Right lung (tissue), 2 donors: ENCODE measurements at regions not wholly inside any gene's neighbourhood (a gene's known extent, or its start where the extent isn't known, plus 50 kb on each side); places are given as distances from the start of the nearest gene placed in this dataset.
"Not testable (repeated sequence)": the region's sequence is repeated elsewhere in the genome, so short reads cannot be mapped to it uniquely, and the experiment has no call there.

Source experiments
- DNase-seq, 2 donors: peaks; one replicate each; pipeline ENCODE4 v3.0.0-alpha.2; 2013

- DNase-seq: no peak
Measured at GRCh38 chr11:130674686-130675308, 226.4 kb downstream of the ADAMTS15 start.

- DNase-seq: no peak
Measured at GRCh38 chr11:130675371-130675821, 227.0 kb downstream of the ADAMTS15 start.

DNA sequence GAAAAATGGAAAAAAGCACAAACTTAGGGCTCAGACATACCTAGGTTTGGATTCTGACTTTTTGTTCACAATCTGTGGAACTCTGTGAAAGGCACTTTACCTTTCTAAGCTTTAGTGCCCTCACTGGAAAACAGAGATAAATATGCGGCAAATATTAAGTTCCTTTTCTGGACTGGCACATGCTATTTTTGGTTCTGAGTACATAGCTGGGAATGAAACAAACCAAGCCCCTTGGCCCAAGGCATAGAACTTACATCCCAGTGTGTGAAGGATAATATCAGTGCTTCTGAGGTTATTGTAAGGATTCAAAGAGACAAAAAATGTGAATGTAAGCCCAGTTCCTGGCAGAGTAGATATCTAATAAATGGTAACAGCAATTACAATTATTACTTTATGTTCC lies 227.5 kb downstream of the ADAMTS15 start:
- DNase-seq: no peak

DNA sequence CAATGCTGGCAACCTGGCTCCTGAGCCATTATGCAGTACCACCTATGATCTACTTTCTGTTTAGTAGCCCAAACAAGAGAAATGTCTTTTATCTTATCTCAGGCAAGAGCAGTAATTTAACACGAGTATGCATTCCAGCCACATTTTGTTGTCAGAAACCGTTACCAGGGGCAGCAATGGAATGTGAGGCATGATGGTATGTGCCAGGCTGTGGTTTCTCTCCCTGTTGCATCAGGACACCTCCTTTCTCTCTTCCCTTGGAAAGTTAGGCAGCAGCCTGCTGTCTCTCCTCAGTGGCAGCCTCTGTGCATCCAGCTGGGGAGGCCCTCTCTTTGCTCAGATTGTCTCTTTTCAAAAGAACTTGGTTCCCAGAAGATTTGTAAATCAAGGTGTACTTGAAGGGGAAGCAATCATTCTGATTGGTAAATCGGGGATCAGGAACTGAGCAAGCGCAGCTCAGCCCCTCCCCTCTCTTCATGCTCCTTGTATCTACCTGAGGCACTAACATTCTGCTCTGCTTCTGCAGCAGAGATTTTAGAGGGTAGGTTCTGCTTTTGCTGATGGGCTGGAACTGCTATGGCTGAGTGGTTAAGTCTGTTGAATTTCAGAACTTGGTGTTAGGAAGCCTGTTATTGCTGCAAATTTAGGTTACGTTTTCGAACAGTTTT lies 229.2 kb downstream of the ADAMTS15 start:
- DNase-seq: no peak

DNA sequence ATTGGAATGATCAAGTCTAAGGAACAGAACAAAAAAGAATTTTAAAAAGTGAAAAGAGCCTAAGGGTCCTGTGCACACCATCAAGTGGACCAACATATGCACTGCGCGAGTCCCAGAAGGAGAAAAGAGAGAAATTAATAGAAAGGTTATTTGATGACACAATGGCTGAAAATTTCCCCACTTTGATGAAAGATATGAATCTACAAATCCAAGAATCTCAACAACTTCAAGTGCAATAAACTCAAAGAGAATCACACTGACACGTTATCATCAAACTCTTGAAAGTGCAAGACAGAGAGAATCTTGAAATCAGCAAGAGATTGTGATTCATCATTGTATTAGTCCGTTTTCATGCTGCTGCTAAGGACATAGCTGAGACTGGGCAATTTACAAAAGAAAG lies 230.8 kb downstream of the ADAMTS15 start:
- no peak for DNase-seq

GRCh38 chr11:130682471-130682870 lies 233.8 kb downstream of the SNX19 start:
- not testable (repeated sequence) for DNase-seq

DNA sequence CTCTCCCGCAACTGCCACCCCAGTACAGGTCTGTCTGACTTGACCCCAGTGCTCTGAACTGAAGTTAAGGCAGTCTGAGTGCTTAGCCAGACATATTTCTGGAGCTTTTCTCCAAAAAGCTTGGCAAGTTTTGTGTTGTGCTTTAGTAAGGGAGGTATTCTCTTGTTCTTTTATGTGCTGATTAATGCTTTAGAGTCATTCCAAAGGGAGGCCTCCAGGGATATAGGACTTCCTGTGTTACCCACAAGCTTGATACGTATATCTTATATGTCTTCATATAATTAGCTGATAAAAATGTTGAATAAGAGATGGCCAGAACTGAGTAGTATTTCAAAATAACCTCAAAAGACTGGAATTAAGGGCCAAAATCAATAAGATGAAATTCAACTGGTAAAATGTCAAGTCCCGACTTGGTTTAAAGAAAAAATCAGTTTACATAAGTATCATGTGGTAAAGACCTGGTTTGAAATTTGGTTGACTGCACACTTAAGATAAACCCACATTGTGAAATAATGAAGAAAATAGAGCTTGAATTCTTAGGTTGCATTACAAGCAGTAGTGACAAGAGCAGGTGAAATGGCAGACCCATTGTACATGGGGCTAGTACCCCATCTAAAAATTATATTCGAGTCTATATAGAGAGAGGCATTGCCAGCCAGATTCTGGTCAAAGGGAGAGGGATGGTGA lies 226.9 kb downstream of the SNX19 start:
- DNase-seq: no peak

GRCh38 chr11:130691581-130691980 lies 224.7 kb downstream of the SNX19 start:
- DNase-seq: no peak

- DNase-seq: no peak
Measured at GRCh38 chr11:130692220-130692619, 224.1 kb downstream of the SNX19 start.

GRCh38 chr11:130693543-130693942 lies 222.7 kb downstream of the SNX19 start:
- no peak for DNase-seq

- DNase-seq: peak; percentile 33 to 42
Measured at GRCh38 chr11:130694488-130695045, 221.7 kb downstream of the SNX19 start.

- DNase-seq: no peak
Measured at GRCh38 chr11:130698174-130698573, 218.1 kb downstream of the SNX19 start.

- DNase-seq: no peak
Measured at GRCh38 chr11:130699561-130699960, 216.7 kb downstream of the SNX19 start.

DNA sequence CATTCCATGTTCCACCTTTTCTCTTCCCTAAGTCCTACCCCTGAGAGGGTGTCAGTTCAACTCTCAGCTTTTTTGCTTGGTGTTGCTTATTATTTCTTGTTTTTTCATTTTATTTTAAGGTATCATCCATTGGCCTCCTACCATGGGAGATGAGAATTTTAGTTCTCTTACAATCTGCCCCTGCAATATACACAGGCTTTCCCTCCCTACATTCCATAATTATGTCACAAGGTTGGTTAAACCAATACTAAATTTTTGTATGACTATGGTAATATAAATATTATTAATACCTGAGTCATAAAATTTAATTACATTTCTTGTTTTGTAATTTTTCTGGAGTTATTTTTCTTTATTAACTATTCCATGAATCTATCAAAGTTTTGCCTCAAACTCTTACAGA lies 216.2 kb downstream of the SNX19 start:
- no peak for DNase-seq

GRCh38 chr11:130703489-130704190 lies 212.6 kb downstream of the SNX19 start:
- DNase-seq: no peak

GRCh38 chr11:130705670-130706421 lies 210.4 kb downstream of the SNX19 start:
- DNase-seq: no peak

DNA sequence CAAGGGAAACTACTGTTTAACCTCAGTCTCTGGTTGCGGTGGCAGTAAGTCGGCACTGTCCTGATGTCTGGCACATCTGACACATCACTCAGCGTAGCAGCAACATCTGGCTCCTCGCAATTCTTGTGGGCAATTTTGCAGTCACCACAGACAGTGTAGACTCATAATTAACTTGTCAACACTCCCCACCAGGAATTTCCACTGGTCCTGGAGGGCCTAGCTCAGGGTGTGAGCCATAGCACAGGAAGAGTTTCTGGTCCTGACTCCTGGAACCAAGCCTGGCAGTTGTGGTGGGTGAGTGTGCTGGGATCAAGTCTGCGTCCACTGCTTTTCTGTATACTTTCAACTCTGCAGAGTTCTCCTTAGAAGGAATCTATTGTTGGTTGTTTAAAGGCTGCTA lies 209.7 kb downstream of the SNX19 start:
- no peak for DNase-seq

DNA sequence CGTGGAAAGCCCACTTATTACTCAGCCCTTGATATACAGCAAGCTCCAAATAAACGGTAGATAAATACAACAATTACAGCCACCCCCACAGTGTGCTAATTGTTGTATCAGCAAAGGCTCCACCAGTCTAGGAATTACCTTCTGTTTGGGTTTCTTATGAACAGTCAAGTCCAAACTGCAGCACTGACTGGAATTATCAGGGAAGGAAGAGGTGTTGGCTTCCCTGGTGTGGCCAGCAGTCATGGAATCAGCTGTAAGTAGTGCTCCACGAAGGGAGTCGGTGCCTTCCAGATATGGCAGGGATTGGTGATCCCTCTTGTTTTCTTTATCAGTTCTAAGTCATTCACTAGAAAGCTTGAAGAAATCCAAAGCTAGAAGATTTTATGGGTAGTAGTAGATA lies 209.1 kb downstream of the SNX19 start:
- DNase-seq: no peak

DNA sequence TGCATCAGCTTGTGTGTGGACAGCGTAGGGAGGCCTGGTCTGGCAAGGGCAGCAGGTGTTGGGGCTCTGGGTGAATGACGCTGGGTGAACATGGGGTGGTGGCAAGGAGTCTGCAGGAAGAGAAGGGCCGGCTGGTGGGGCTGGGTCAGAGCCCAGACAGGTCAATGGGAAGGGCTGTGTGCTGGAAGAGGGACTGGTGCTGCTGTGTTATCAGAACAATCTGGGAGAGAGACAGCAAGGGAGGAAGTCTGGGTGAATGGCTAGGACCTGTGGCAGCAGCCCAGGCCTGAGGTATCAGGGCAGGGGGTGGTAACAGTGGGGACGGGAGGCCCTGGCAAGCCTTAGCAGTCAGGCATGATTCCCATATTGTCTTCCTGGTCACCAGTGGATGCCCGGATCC lies 206.7 kb downstream of the SNX19 start:
- no peak for DNase-seq

GRCh38 chr11:130710021-130710420 lies 206.3 kb downstream of the SNX19 start:
- DNase-seq: no peak

DNA sequence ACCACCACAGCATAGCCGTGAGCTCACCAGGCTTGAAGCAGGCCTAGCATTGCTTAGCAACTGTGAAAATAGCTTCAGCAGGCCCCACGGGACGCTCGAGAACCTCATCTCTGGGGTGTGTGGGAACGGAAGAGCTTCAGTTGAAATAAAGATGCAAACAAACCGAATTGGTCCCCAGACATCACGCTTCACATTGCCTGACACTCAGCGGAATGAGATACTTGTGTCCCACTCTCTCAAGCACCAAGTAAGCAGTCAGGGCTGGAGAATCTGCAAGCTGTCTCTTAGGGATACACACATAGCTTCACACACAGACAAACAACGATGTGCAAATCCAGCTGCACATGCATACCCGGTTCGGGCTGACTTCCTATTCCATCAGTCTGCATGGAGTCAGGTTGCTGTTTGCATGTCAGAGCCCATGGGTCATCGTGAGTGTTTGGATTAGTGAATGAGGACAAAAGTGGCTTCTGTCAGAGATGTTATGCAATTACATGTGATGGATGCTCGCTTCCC lies 205.7 kb downstream of the SNX19 start:
- DNase-seq: no peak
